ENCODE measurements at regions not wholly inside any gene's neighbourhood (a gene's known extent, or its start where the extent isn't known, plus 50 kb on each side); places are given as distances from the start of the nearest gene placed in this dataset.
"Not testable (repeated sequence)": the region's sequence is repeated elsewhere in the genome, so short reads cannot be mapped to it uniquely, and the experiment has no call there.

DNA sequence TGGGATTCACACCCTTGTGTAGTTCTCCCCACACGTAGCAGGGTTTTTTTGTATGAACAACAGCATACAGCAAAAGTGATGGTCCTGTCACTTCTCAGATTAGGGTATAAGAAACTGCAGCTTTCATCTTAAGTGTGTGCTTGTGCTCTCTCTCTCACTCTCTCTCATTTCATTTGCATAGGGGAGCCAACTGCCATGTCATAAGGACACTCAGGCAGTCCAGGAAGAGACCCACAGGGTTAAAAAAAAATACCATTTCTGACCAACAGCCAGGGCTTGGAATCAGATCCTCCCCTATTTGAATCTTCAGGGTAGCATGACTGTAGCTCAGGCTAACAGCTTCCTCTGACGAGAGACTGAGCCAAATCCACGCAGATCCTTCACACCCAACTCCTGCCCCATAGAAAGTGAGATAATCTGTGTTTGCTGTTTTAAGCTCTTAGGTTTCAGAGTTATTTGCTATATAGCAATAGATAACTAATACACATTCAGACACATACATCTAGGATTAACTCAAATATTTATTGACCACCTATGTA lies 331.2 kb downstream of the PAPSS1 start:
- H3K9me3 ChIP-seq (ENCODE audit: control insufficient read depth in 1 of 2, low read length in 2 of 2) = no peaks in the 10 kb centered on the region
- no peaks in the 10 kb centered on the region for H3K4me1 ChIP-seq (ENCODE audit: control insufficient read depth in 1 of 2, insufficient read depth in 2 of 2, low read length in 2 of 2)
- H3K27me3 ChIP-seq (ENCODE audit: low read depth, low read length) = no peaks in the 10 kb centered on the region
- H3K36me3 ChIP-seq (ENCODE audit: control insufficient read depth in 1 of 2, insufficient read depth in 2 of 2, low read length in 2 of 2) = no peaks in the 10 kb centered on the region
- no peak overlapping the region for H3K27ac ChIP-seq (ENCODE audit: low read length)
- H3K4me3 ChIP-seq (ENCODE audit: low read depth in 1 of 2, low read length in 2 of 2) = no peak overlapping the region

DNA sequence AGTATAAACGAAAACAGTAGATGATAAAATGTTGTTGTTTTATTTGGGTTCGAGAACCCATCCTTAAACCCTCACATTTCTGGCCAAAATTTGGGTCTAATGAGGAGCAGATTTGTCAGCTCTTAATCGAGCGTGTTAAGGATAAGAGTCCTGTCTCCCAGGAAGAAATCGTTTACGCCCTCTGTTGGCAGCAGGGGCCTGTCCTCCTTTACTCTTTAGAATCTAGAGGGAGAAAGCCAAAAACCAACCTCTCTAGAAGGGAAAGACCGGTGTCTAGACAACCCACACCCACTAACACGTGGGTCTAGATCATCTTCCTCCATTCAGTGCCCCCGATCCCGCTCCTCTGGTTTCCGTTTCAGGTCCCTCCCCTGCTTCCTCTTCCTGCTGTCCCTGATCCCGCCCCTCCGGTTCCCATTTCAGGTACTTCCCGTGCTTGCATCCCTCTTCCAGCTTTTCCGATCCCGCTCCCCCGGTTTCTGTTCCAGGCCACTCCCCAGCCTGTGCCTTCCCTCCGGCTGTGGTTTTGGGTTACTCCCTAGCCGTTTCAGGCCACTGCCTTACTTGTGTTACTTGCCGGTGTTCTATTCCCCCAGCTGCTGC lies 339.1 kb downstream of the PAPSS1 start:
- Histone ChIP-seq H3K4me3 (ENCODE audit: low read depth in 1 of 2, low read length in 2 of 2) (no peak overlapping the region), H3K36me3 (ENCODE audit: control insufficient read depth in 1 of 2, insufficient read depth in 2 of 2, low read length in 2 of 2) (no peaks in the 10 kb centered on the region), H3K9me3 (ENCODE audit: control insufficient read depth in 1 of 2, low read length in 2 of 2) (no peaks in the 10 kb centered on the region), H3K4me1 (ENCODE audit: control insufficient read depth in 1 of 2, insufficient read depth in 2 of 2, low read length in 2 of 2) (no peaks in the 10 kb centered on the region), H3K27ac (ENCODE audit: low read length) (no peak overlapping the region), H3K27me3 (ENCODE audit: low read depth, low read length) (no peaks in the 10 kb centered on the region)

DNA sequence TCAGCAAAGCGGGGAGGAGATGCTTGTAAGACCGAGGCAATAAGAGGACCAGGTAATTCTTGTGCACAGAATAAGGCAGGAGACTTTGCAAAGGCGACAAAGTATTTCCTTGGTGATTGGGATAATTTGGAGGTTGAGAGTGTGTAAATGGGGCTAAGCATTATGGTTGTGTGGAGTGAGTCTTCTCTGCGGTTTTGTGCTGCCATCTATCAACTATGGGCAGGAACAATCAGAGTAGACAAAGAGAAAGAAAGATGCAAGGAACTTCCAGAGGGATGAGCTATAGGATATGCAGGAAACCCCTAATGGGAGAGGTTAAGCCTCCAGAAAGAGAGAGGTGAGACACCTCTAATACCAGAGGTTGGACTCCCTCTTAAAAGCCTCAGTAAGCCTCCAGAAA lies 339.8 kb downstream of the PAPSS1 start:
- Histone ChIP-seq H3K4me1 (ENCODE audit: control insufficient read depth in 1 of 2, insufficient read depth in 2 of 2, low read length in 2 of 2) (no peaks in the 10 kb centered on the region), H3K27me3 (ENCODE audit: low read depth, low read length) (no peaks in the 10 kb centered on the region), H3K9me3 (ENCODE audit: control insufficient read depth in 1 of 2, low read length in 2 of 2) (no peaks in the 10 kb centered on the region), H3K36me3 (ENCODE audit: control insufficient read depth in 1 of 2, insufficient read depth in 2 of 2, low read length in 2 of 2) (no peaks in the 10 kb centered on the region), H3K4me3 (ENCODE audit: low read depth in 1 of 2, low read length in 2 of 2) (no peak overlapping the region), H3K27ac (ENCODE audit: low read length) (no peak overlapping the region)

DNA sequence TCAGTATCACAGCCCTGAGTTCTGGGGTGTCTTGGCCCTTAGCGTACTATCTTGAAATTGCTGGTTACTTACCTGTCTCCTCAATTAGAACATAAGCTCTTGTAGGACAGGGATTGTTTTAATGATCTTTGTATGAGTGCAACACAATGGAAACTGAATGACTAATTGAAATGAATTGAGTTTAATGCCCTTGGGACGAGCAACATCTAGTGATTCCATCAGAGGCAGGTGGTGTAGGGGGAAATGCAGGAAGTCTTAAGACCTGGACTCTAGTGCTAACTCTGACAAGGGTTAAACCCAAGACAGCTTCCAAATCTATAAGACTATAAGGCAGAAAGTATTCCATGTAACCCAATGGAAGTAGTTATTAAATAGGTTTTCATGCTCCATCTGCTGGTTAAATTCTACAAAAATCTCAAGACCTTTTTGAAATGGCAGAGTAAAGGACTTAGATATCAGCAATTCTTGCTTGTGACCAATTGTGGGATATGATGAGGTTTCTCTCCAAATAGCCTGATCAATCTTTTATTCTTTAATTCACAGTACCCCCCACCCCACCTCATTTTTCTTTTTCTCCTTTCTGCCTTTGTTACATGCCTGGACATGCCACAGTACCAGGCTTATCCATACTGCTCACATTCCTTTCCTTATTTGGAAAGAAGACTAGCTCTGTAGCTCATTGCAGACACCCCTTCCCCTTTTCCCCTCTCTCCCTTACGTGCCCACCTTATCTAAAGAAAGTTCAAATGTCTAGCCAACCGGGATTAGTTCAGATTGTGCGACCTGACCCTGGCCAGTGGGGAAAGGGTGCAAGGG lies 340.8 kb downstream of the PAPSS1 start:
- H3K36me3 ChIP-seq (ENCODE audit: control insufficient read depth in 1 of 2, insufficient read depth in 2 of 2, low read length in 2 of 2) = no peaks in the 10 kb centered on the region
- no peak overlapping the region for H3K4me3 ChIP-seq (ENCODE audit: low read depth in 1 of 2, low read length in 2 of 2)
- H3K27ac ChIP-seq (ENCODE audit: low read length) = no peak overlapping the region
- no peaks in the 10 kb centered on the region for H3K9me3 ChIP-seq (ENCODE audit: control insufficient read depth in 1 of 2, low read length in 2 of 2)
- H3K4me1 ChIP-seq (ENCODE audit: control insufficient read depth in 1 of 2, insufficient read depth in 2 of 2, low read length in 2 of 2) = no peaks in the 10 kb centered on the region
- H3K27me3 ChIP-seq (ENCODE audit: low read depth, low read length) = no peaks in the 10 kb centered on the region

DNA sequence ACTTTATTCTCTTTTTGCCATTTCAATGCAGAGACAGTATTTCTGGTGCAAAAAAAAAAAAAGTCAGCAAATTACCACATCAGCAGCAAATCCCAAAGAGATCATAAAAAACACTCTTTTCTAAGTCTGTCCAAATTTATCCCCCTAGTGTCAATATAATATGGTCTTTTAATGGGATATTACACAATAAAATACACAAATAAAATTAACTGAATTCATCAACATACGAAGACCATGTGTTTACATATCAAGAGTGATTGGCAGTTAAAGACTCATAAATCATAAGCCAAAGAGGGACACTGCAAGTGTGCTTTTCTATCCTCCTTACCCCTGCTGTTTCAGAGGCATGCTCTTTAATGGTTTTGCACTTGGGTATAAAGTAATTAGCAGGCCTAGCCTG lies 340.2 kb upstream of the DKK2 start:
- Histone ChIP-seq H3K4me3 (ENCODE audit: low read depth in 1 of 2, low read length in 2 of 2) (no peak overlapping the region), H3K9me3 (ENCODE audit: control insufficient read depth in 1 of 2, low read length in 2 of 2) (no peaks in the 10 kb centered on the region), H3K36me3 (ENCODE audit: control insufficient read depth in 1 of 2, insufficient read depth in 2 of 2, low read length in 2 of 2) (no peaks in the 10 kb centered on the region), H3K4me1 (ENCODE audit: control insufficient read depth in 1 of 2, insufficient read depth in 2 of 2, low read length in 2 of 2) (no peaks in the 10 kb centered on the region), H3K27me3 (ENCODE audit: low read depth, low read length) (no peaks in the 10 kb centered on the region), H3K27ac (ENCODE audit: low read length) (no peak overlapping the region)

DNA sequence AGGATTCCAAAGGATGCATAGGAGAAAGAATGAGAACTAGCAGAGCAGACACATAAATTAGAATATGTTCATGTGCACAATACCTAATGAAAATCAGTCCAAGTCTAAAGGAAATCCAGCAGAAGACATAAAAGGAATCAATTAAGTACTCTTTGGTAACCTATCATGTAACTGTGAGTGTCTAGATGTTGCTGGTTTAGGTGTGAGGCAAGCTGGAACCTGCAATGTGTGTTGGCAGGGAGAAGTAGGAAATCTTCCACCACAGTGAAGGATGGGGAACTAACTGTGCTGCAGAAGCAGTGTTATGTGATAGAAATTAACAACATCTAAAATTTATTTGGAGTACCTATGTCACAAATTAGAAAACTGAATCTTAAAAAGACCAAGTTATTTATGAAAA lies 330.8 kb upstream of the DKK2 start:
- Histone ChIP-seq H3K27ac (ENCODE audit: low read length) (no peak overlapping the region), H3K4me1 (ENCODE audit: control insufficient read depth in 1 of 2, insufficient read depth in 2 of 2, low read length in 2 of 2) (no peaks in the 10 kb centered on the region), H3K4me3 (ENCODE audit: low read depth in 1 of 2, low read length in 2 of 2) (no peak overlapping the region), H3K36me3 (ENCODE audit: control insufficient read depth in 1 of 2, insufficient read depth in 2 of 2, low read length in 2 of 2) (no peaks in the 10 kb centered on the region), H3K27me3 (ENCODE audit: low read depth, low read length) (no peaks in the 10 kb centered on the region), H3K9me3 (ENCODE audit: control insufficient read depth in 1 of 2, low read length in 2 of 2) (no peaks in the 10 kb centered on the region)

DNA sequence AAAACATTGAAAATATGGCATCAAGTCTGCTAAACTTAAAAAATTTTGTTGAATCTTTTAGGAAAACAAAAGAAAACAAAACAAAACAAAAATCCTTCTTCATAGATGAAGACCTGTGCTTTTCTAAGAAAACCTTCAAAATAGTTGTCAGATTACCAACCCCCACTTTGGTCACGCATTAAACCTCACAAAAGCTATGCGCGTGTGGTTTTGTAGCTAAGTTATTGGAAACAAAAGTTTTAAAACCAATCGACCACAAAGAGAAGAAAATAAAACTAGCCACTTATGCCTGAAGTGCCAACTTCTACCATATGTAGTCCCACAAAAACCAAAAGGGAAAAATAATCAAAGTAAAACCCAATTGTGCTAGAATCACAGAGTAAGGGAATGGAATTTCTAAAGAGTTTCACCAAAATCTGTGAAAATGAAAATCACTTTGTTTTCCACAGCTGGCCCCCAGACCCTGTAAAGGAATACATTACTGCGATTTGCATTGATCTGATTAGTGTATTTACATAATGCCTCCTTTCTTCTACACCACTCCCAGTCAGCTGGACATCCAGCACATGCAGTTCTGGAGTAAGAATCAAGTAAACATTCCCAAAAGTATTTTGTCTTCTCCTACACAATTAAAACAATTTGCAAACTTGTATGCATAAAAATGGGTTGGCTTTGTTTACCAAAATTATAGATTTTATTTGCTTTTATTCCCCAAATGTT lies 330.1 kb upstream of the DKK2 start:
- Histone ChIP-seq H3K27ac (ENCODE audit: low read length) (no peak overlapping the region), H3K4me3 (ENCODE audit: low read depth in 1 of 2, low read length in 2 of 2) (no peak overlapping the region), H3K36me3 (ENCODE audit: control insufficient read depth in 1 of 2, insufficient read depth in 2 of 2, low read length in 2 of 2) (no peaks in the 10 kb centered on the region), H3K4me1 (ENCODE audit: control insufficient read depth in 1 of 2, insufficient read depth in 2 of 2, low read length in 2 of 2) (no peaks in the 10 kb centered on the region), H3K9me3 (ENCODE audit: control insufficient read depth in 1 of 2, low read length in 2 of 2) (no peaks in the 10 kb centered on the region), H3K27me3 (ENCODE audit: low read depth, low read length) (no peaks in the 10 kb centered on the region)

DNA sequence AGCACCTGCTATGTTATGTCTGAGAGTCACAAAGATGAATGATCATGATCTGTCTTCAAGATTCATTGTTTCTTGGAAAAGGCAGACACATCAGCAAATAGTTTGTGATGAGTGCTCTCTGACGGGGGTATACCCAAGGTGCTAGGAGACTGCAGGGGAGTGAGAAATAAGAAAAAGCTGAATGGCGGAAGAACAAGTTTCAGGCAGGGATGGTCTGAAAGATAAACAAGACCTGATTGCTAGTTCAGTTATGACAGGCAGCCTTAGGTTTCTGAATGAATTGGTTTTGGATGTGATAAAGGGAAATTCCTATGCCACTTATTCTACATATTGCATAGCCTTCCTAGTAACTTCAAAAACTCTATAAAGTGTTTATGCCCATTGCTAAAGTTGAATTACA lies 327.0 kb upstream of the DKK2 start:
- no peaks in the 10 kb centered on the region for H3K36me3 ChIP-seq (ENCODE audit: control insufficient read depth in 1 of 2, insufficient read depth in 2 of 2, low read length in 2 of 2)
- H3K27ac ChIP-seq (ENCODE audit: low read length) = no peak overlapping the region
- no peak overlapping the region for H3K4me3 ChIP-seq (ENCODE audit: low read depth in 1 of 2, low read length in 2 of 2)
- no peaks in the 10 kb centered on the region for H3K9me3 ChIP-seq (ENCODE audit: control insufficient read depth in 1 of 2, low read length in 2 of 2)
- no peaks in the 10 kb centered on the region for H3K27me3 ChIP-seq (ENCODE audit: low read depth, low read length)
- H3K4me1 ChIP-seq (ENCODE audit: control insufficient read depth in 1 of 2, insufficient read depth in 2 of 2, low read length in 2 of 2) = no peaks in the 10 kb centered on the region

DNA sequence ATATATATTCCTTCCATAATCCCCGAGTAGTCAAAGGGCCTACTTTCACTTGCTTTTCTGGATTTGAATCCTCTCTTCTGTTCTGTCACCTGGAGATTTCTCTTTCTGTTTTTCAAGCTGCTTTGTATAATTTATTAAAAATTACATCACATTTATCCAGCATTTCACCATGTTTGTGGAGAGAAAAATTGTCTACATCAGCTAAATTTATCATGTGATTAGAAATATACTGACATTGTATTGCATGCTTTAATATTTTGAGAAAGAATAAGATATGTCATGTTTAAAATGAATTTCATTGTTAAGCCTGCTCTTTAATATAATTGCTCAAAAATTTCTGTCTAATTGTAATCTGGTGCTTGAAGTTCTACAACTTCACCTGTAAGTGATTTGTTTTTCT lies 323.1 kb upstream of the DKK2 start:
- no peak overlapping the region for H3K27ac ChIP-seq (ENCODE audit: low read length)
- no peaks in the 10 kb centered on the region for H3K9me3 ChIP-seq (ENCODE audit: control insufficient read depth in 1 of 2, low read length in 2 of 2)
- H3K4me1 ChIP-seq (ENCODE audit: control insufficient read depth in 1 of 2, insufficient read depth in 2 of 2, low read length in 2 of 2) = no peaks in the 10 kb centered on the region
- no peaks in the 10 kb centered on the region for H3K36me3 ChIP-seq (ENCODE audit: control insufficient read depth in 1 of 2, insufficient read depth in 2 of 2, low read length in 2 of 2)
- no peak overlapping the region for H3K4me3 ChIP-seq (ENCODE audit: low read depth in 1 of 2, low read length in 2 of 2)
- H3K27me3 ChIP-seq (ENCODE audit: low read depth, low read length) = no peaks in the 10 kb centered on the region

DNA sequence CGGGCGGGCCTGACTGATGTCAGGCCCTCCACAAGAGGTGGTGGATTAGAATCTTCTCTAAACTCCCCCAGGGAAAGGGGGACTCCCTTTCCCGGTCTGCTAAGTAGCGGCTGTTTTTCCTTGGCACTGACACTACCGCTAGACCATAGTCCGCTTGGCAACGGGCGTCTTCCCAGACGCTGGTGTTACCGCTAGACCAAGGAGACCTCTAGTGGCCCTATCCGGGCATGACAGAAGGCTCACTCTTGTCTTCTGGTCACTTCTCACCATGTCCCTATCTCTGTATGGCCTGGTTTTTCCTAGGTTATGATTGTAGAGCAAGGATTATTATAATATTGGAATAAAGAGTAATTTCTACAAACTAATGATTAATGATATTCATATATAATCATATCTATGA lies 318.2 kb upstream of the DKK2 start:
- H3K36me3 ChIP-seq (ENCODE audit: control insufficient read depth in 1 of 2, insufficient read depth in 2 of 2, low read length in 2 of 2); H3K9me3 ChIP-seq (ENCODE audit: control insufficient read depth in 1 of 2, low read length in 2 of 2); H3K27me3 ChIP-seq (ENCODE audit: low read depth, low read length); H3K27ac ChIP-seq (ENCODE audit: low read length); H3K4me1 ChIP-seq (ENCODE audit: control insufficient read depth in 1 of 2, insufficient read depth in 2 of 2, low read length in 2 of 2); H3K4me3 ChIP-seq (ENCODE audit: low read depth in 1 of 2, low read length in 2 of 2): not testable (repeated sequence)

DNA sequence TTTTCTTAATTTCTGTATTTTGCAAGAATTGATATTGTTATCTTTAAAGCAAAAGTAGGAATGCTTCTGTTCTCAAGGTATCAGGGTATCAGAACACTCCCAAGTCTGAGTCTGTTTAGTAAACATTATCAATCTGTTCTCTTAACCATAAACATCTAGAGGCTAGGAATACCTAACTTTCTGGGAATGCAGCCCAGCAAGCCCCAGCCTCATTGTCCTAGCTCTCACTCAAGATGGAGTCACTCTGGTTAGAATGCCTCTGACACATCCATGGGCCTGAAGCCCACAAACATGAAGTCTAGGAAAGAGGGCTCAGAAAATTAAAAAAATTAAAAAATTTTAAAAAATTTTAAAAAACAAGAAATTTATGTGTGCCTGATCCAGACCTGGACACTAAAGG lies 315.1 kb upstream of the DKK2 start:
- Histone ChIP-seq H3K27me3 (ENCODE audit: low read depth, low read length) (no peaks in the 10 kb centered on the region), H3K4me1 (ENCODE audit: control insufficient read depth in 1 of 2, insufficient read depth in 2 of 2, low read length in 2 of 2) (no peaks in the 10 kb centered on the region), H3K9me3 (ENCODE audit: control insufficient read depth in 1 of 2, low read length in 2 of 2) (no peaks in the 10 kb centered on the region), H3K4me3 (ENCODE audit: low read depth in 1 of 2, low read length in 2 of 2) (no peak overlapping the region), H3K27ac (ENCODE audit: low read length) (no peak overlapping the region), H3K36me3 (ENCODE audit: control insufficient read depth in 1 of 2, insufficient read depth in 2 of 2, low read length in 2 of 2) (no peaks in the 10 kb centered on the region)

Data from muscle layer of duodenum (tissue), 2 donors.